ENCODE measurements at regions not wholly inside any gene's neighbourhood (a gene's known extent, or its start where the extent isn't known, plus 50 kb on each side); places are given as distances from the start of the nearest gene placed in this dataset.

GRCh38 chr4:56272927-56273326 is 114.4 kb downstream of the AASDH start:
- Histone ChIP-seq H2AFZ (ENCODE audit: low read length) (no peak overlapping the region), H4K20me1 (ENCODE audit: insufficient read depth, low read length) (no peaks in the 10 kb centered on the region), H3K9me3 (ENCODE audit: low read length) (no peaks in the 10 kb centered on the region), H3K27ac (ENCODE audit: extremely low read length, insufficient read depth, low read length) (no peak overlapping the region), H3K79me2 (ENCODE audit: insufficient read depth, low read length) (no peaks in the 10 kb centered on the region), H3K4me2 (ENCODE audit: low read depth, low read length) (no peak overlapping the region), H3K9ac (ENCODE audit: insufficient read depth, low read depth, low read length) (no peak overlapping the region), H3K27me3 (ENCODE audit: control insufficient read depth in 1 of 2, insufficient read depth in 2 of 2, low read length in 2 of 2) (no peaks in the 10 kb centered on the region), H3K4me3 (replicated peaks in 1 of 3; ENCODE audit: insufficient read depth in 1 of 3, low read depth in 2 of 3, low read length in 3 of 3) (no peak overlapping the region), H3K4me1 (ENCODE audit: insufficient read depth, low read length) (no peaks in the 10 kb centered on the region), H3K36me3 (replicated peaks in 1 of 2; ENCODE audit: control insufficient read depth in 1 of 2, insufficient read depth in 2 of 2, low read length in 2 of 2) (no peaks in the 10 kb centered on the region)
- ATAC-seq = no peak
- no peak for DNase-seq (ENCODE audit: low spot score)
- 85% methylated on average over 2 of the region's 2 CpGs for WGBS (ENCODE audit: low lambda C conversion rate)
- TF ChIP-seq SNAPC2 (CRISPR knock-in tag; IDR thresholded peaks at IDR 0.05) (no peak), PLSCR1 (CRISPR knock-in tag; IDR thresholded peaks at IDR 0.05; ENCODE audit: borderline replicate concordance) (no peak), ZMAT3 (CRISPR knock-in tag; conservative IDR thresholded peaks at IDR 0.05) (no peak), SALL1 (CRISPR knock-in tag; IDR thresholded peaks at IDR 0.05) (no peak)
- ChIA-PET POLR2A (no interaction called here), CTCF (ENCODE audit: low intra/inter-chr PET ratio, low total read pairs) (no interaction called here)
- intact Hi-C loops (cut with micrococcal nuclease; ENCODE audit: unreplicated experiment) (no loop called here), in situ Hi-C loops (cut with HindIII; ENCODE audit: extremely low pct_ligation_motif_present, low pct_unique_long_range_greater_than_20kb) (no loop called here)
- BruUV-seq (replicated peaks) = no TSS peak
- FAIRE-seq = no peak

GRCh38 chr4:56272003-56272402 is 115.3 kb downstream of the AASDH start:
- no peaks in the 10 kb centered on the region for H3K36me3 ChIP-seq (replicated peaks in 1 of 2; ENCODE audit: control insufficient read depth in 1 of 2, insufficient read depth in 2 of 2, low read length in 2 of 2)
- intact Hi-C loops (cut with micrococcal nuclease; ENCODE audit: unreplicated experiment) (no loop called here), in situ Hi-C loops (cut with HindIII; ENCODE audit: extremely low pct_ligation_motif_present, low pct_unique_long_range_greater_than_20kb) (no loop called here)
- H3K9ac ChIP-seq (ENCODE audit: insufficient read depth, low read depth, low read length) = no peak overlapping the region
- H2AFZ ChIP-seq (ENCODE audit: low read length) = no peak overlapping the region
- no peaks in the 10 kb centered on the region for H3K9me3 ChIP-seq (ENCODE audit: low read length)
- H3K27me3 ChIP-seq (ENCODE audit: control insufficient read depth in 1 of 2, insufficient read depth in 2 of 2, low read length in 2 of 2) = no peaks in the 10 kb centered on the region
- DNase-seq (ENCODE audit: low spot score) (no peak), ATAC-seq (no peak), FAIRE-seq (no peak)
- POLR2A ChIA-PET = no interaction called here
- no peak overlapping the region for H3K4me2 ChIP-seq (ENCODE audit: low read depth, low read length)
- H3K79me2 ChIP-seq (ENCODE audit: insufficient read depth, low read length) = no peaks in the 10 kb centered on the region
- CTCF ChIA-PET (ENCODE audit: low intra/inter-chr PET ratio, low total read pairs) = no interaction called here
- H3K27ac ChIP-seq (ENCODE audit: extremely low read length, insufficient read depth, low read length) = no peak overlapping the region
- BruUV-seq (replicated peaks) = no TSS peak
- TF ChIP-seq SAP130 (CRISPR knock-in tag; IDR thresholded peaks at IDR 0.05; ENCODE audit: low read depth) (no peak), JARID2 (CRISPR knock-in tag; IDR thresholded peaks at IDR 0.05; ENCODE audit: insufficient replicate concordance) (no peak), MZF1 (CRISPR knock-in tag; IDR thresholded peaks at IDR 0.05; ENCODE audit: borderline replicate concordance) (no peak), ZNF383 (CRISPR knock-in tag; IDR thresholded peaks at IDR 0.05; ENCODE audit: borderline replicate concordance) (no peak), ZNF121 (CRISPR knock-in tag; IDR thresholded peaks at IDR 0.05) (0 out of 2 replicates have a peak, but pooled peaks have one; percentile 32)
- no peak overlapping the region for H3K4me3 ChIP-seq (replicated peaks in 1 of 3; ENCODE audit: insufficient read depth in 1 of 3, low read depth in 2 of 3, low read length in 3 of 3)
- H3K4me1 ChIP-seq (ENCODE audit: insufficient read depth, low read length) = no peaks in the 10 kb centered on the region
- 89% methylated on average over 11 of the region's 11 CpGs for WGBS (ENCODE audit: low lambda C conversion rate)
- H4K20me1 ChIP-seq (ENCODE audit: insufficient read depth, low read length) = no peaks in the 10 kb centered on the region

Measured in HepG2 (cell line).